GM20431 (cell line): ENCODE measurements at regions not wholly inside any gene's neighbourhood (a gene's known extent, or its start where the extent isn't known, plus 50 kb on each side); places are given as distances from the start of the nearest gene placed in this dataset.
"Not testable (repeated sequence)": the region's sequence is repeated elsewhere in the genome, so short reads cannot be mapped to it uniquely, and the experiment has no call there.

Experiments used
- in situ Hi-C: fragments of 300-500 bp; cut with MseI, MboI; formaldehyde crosslinking; loops from one replicate; pipeline ENCODE4 v1.15.0; 2020; ENCODE audit warnings: low sequenced_read_pairs; ENCODE audit not compliant: unreplicated experiment

DNA sequence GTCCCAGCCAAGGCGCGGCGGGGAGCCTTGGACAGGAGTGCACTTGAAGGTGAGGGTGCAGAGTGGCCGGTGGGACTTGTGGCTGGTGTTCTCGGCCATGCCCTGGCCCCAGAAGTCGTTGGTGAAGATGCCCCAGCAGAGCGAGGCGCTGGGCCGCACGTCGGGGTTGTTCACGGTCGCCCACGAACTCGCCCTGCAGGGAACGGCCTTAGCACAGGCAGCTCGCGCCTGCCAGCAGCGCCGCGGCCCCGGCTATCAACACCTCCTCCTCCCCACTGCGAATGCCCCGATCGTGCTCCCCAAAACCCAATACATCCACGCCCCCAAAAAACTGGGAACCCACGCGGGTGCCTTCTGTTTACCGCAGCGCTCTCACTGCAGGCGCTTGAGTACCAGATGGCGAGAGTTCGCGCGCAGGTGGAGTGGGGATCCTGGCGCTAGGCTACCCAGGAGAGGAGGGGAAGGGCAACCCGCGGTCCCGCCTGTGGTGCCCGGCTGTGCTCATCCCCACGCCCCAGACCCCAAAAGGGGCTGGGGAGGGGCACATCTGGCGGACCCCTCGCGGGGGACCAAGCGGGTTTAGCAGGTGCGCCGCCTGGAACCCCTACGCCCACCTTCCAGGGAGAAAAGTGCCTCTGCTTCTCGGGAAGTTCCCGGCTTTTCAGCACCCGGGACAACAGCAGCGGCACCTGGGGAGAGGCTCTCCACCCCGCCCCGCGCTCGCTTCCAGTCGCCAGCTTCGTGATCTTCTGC lies 386.3 kb upstream of the TMTC1 start:
- in situ Hi-C loops, result no loop called here

DNA sequence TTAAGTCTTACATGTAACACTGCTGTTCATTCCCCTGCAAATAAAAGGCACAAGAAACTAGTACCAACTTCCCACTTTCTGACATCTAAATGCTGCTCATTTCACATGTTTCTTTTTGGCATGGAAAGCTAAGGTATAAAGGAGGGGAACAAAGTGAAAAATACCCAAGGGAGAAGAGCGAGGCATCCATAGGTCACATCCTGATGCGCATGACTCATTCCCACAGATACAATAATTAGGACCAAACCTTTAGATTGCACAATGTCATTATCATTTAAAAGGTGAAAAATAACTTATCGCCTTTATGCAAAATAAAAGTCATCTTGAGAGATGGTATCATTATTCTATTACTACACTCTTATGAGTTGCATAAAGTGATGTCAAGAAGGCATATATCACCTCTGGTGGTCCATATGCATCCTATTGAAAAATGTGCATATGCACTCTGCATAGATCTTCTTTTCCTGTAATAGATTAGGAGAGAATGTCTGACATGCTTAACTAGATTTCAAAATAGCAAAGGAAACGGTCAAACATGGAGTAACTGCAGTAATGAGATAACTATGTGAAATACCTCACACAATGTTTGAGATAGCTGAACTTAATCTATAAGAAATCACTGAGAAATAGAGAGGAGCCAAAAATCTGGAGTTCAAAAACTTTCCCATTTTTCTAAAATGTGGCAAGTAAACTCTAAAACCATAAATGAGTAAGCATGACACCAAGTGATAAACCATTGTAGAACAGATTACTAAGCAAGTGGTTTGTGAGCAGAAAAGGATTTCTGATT lies 382.5 kb upstream of the TMTC1 start:
- in situ Hi-C loops, result no loop called here

- in situ Hi-C loops, result no loop called here
Observed at GRCh38 chr12:30164382-30165318, 380.9 kb upstream of the TMTC1 start.

GRCh38 chr12:30156833-30157232 lies 373.1 kb upstream of the TMTC1 start:
- in situ Hi-C loops, result not testable (repeated sequence)

DNA sequence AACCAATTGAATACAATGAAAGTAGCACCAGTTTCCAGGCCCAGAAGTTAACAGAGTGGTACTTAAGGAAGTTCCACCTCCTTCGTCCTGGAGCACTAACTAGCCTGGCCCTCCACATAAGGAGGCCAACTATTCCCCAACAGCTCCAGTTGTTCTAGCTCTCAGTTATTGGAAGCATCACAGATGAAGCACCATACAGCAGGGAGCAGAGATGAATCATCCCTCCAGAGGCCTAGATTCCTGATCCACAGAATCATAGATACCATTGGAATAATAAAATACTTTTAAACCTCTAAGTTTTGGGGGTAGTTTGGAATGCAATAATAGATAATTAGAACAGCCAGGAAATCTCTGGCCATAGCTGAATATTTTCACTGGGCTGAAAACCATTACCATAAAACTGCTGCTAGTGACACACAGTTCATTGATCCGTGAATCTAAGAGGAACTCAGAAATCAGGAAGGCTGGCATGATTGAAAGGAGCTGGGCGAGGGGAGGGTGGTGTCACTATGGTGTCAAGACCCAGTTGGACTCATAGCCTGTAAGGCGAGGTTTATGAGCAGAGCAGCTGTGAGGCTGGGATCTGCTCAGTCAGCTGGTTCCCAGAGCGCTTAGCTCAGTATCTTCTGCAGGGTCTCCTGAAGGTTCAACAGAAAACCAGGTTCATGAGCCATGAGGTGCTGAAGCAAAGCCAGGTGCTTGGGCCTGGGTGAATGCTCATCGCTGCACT lies 371.4 kb upstream of the TMTC1 start:
- in situ Hi-C loops, result no loop called here

DNA sequence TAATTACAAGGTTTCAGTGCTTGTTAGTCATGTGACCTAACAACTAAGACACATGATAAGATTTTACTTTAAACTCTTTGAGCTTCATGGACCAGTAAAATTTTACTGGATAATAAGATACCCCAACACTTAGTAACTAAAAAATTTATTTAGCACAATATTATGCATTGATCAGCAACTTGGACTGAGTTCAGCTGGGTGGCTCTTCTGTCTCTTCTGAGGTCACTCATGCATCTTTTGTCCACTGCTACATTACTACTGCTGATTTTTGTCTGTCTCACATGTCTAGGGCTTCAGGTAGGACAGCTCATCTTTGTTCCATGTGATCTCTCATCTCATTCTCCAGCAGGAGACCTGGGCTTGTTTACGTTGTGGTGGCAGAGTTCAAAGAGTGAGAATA lies 370.2 kb upstream of the TMTC1 start:
- in situ Hi-C loops, result no loop called here

- in situ Hi-C loops, result no loop called here
Observed at GRCh38 chr12:30152705-30153104, 369.0 kb upstream of the TMTC1 start.

DNA sequence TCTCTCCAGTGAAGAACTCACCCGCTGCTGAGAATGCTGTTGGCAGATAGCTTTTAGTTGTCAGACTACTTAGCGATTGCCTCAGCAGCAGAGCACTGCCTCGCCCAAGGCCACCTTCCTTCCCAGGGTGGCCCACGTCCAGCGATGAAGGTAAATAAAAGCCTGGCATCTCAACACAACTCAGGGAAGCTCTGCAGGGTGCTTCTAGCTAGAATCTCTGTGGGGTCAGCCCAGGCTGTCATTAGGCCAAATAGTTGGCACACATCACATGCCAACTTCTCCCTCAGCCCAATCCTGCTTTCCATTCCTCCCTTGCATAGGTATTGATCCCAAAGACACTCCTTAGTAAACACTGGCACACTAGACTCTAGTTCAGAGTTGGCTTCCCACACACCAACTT lies 368.1 kb upstream of the TMTC1 start:
- in situ Hi-C loops, result no loop called here

- in situ Hi-C loops, result no loop called here
Observed at GRCh38 chr12:30146561-30146960, 362.8 kb upstream of the TMTC1 start.

DNA sequence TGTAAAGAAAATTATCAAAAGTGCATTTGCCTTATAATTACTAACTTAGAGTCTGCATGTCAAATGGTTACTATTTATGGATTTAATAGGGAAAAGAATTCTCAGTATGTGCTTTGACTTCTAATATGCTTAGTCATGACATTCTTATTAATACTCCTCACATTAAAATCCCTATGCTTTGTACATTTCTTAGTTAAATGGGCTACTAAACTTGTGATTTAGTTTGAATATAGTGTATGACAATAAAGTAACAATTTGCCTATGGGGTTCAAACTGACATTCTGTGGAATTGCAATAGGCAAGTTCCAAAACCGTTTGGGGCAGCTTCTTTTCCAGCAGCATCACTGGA lies 361.9 kb upstream of the TMTC1 start:
- in situ Hi-C loops, result no loop called here

DNA sequence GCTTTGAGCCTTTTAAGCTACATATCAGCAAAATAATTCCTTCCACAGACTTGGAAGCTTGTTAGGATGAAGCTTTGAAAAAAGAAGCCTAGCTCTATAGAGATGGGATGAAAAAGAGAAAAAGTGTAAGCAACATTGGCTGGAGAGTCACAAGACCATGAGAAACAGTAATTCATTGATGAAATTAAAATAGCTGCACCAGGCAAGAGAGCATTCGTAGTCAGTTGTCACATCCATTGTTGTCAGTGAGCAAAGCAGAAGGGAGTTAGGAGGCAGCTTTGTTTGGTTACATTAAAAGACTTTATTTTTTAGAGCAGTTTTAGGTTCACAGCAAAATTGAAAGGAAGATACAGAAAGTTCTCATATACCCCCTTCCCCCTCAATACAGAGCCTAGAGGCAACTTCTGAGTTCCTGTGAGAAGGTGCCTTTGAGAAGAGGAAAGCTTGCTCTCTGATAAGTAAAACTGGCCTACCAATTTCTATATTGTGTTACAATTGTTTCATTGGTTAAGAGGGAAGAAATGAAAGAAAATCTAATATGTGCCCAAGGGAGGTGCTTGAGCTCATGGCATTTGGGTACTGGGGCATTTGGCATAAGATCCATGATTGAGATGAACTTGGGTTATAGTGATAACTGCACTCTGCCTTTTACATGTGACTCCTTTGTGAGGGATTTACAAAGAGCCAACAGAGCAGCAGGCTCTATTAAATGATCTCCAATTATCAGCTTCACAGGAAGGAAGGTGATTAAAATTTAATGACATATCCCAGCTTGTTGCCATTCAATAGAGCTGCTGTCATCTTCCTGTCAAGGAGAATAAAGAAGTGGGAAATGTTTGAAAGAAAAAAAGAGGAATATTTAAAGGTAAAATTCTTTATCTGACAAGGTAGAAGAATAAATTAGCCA lies 361.3 kb upstream of the TMTC1 start:
- in situ Hi-C loops, result no loop called here

GRCh38 chr12:30142301-30142700 lies 358.6 kb upstream of the TMTC1 start:
- in situ Hi-C loops, result no loop called here

GRCh38 chr12:30138483-30138882 lies 354.7 kb upstream of the TMTC1 start:
- in situ Hi-C loops, result no loop called here

DNA sequence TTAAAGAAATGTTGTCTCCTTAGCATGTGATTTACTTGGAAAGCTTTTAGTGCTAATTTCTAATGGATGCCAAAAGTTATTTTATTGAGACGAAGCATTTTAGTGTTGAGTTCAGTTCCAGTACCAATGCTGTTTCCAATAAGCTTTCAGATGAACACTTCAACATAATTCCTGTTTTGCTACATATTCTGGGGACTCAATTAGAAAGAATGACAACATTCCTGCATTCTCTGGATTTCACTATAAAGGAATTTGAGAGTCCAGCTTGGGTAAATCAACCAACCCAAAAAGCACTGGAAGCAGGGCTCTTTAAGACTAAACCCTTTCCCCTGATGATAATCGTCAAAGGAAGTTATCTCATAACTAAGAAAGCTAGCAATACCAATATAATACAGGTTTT lies 353.0 kb upstream of the TMTC1 start:
- in situ Hi-C loops, result no loop called here

DNA sequence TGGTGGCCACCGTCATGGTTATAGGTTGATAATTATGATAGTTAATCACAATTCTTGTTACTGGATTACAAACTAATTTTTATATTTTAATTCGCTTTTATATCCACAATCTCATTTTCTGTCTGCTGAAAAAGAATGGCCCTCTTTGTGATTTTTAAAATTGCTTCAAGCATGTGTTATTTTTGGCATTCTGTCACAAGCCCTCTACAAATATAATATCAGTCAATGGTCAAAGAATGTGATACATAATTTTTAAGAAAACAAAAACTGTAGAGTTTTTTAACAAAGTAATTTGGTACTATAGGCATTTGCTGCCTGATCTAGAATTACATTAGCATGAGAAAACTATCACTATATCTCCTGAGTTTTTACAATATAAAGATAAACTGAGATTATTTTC lies 352.0 kb upstream of the TMTC1 start:
- in situ Hi-C loops, result no loop called here

GRCh38 chr12:30134229-30134628 lies 350.5 kb upstream of the TMTC1 start:
- in situ Hi-C loops, result no loop called here

DNA sequence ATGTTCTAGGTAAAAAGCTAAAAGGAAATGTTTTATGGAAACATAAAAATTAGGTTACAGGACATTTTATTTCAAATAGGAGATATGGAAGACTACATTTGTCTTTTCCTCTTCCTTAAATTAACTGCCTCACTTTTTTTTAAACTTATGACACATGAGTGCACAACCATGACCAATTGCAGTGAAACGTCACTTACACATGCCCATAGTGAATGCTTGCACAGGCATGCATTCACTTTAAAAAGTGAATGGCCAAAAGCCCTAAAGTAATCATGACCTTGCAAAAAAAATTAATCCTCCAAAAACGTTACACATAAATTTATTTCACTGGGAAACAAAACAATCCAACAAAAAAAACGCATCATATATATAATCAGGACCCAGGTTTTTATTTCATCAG lies 343.2 kb upstream of the TMTC1 start:
- in situ Hi-C loops, result no loop called here

DNA sequence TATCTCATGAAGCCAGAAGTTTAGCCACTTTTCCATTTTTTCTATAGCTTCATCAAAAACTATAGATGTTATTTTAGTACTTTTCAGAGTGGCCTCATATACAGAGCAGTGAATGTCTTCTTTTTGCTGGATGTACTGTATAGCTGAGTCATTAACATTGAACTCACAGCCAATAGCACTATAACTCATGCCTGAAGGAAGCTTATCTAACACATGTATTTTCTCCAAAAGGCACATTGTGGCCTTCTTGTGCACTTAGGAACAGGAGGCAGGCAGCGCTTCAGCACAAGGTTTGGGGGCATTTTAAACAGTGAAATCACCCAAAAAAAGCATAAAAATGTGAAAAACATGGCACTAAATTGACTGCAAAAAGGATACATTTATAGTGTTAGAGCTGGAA lies 336.8 kb upstream of the TMTC1 start:
- in situ Hi-C loops, result no loop called here

DNA sequence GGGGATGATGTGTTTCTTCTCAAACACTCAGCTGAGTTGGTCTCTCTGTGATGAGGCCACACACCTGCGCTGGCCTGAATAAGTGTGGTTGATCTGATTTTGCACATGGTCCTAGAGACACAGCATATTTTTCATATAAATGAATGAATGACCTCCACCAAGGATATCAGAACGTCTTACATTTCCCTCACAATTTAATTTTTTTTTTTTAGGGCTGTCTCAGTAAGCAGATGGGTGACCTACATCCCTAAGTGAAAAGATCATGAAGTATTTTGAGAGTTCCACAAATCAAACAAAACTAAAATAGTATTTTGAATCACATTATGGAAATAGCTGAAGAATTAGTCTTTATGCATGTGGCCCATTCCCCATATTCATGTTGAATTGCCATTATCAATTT lies 333.7 kb upstream of the TMTC1 start:
- in situ Hi-C loops, result no loop called here
